ENCODE measurements at regions not wholly inside any gene's neighbourhood (a gene's known extent, or its start where the extent isn't known, plus 50 kb on each side); places are given as distances from the start of the nearest gene placed in this dataset.

GRCh38 chr16:6689643-6690042 is 643.0 kb upstream of the RBFOX1 start:
- TF ChIP-seq CTCF (IDR thresholded peaks at IDR 0.05; ENCODE audit: low read depth, low read length), result no peak
- no peak for DNase-seq (ENCODE audit: extremely low read depth, low read depth)

- no peak for DNase-seq (ENCODE audit: extremely low read depth, low read depth)
- TF ChIP-seq CTCF (IDR thresholded peaks at IDR 0.05; ENCODE audit: low read depth, low read length), result no peak
Measured at GRCh38 chr16:6687593-6687992, 645.1 kb upstream of the RBFOX1 start.

GRCh38 chr16:6684076-6684673 is 648.5 kb upstream of the RBFOX1 start:
- no peak for TF ChIP-seq CTCF (IDR thresholded peaks at IDR 0.05; ENCODE audit: low read depth, low read length)
- no peak for DNase-seq (ENCODE audit: extremely low read depth, low read depth)

- TF ChIP-seq CTCF (IDR thresholded peaks at IDR 0.05; ENCODE audit: low read depth, low read length), result no peak; the same call in 1 of the 2 replicates
- DNase-seq (ENCODE audit: extremely low read depth, low read depth), result no peak
Measured at GRCh38 chr16:6682142-6682811, 650.4 kb upstream of the RBFOX1 start.

GRCh38 chr16:6678586-6678985 is 654.1 kb upstream of the RBFOX1 start:
- no peak for TF ChIP-seq CTCF (IDR thresholded peaks at IDR 0.05; ENCODE audit: low read depth, low read length)
- no peak for DNase-seq (ENCODE audit: extremely low read depth, low read depth)

- no peak for DNase-seq (ENCODE audit: extremely low read depth, low read depth)
- TF ChIP-seq CTCF (IDR thresholded peaks at IDR 0.05; ENCODE audit: low read depth, low read length), result no peak
Measured at GRCh38 chr16:6674071-6674470, 658.6 kb upstream of the RBFOX1 start.

GRCh38 chr16:6672507-6672906 is 660.1 kb upstream of the RBFOX1 start:
- TF ChIP-seq CTCF (IDR thresholded peaks at IDR 0.05; ENCODE audit: low read depth, low read length), result no peak
- no peak for DNase-seq (ENCODE audit: extremely low read depth, low read depth)
